Liver (tissue), 2 donors: ENCODE measurements at regions not wholly inside any gene's neighbourhood (a gene's known extent, or its start where the extent isn't known, plus 50 kb on each side); places are given as distances from the start of the nearest gene placed in this dataset.

Experiments
- RAD21 ChIP-seq, 2 donors: IDR thresholded peaks; 2 replicates each; pipeline ENCODE4 v1.6.1; 2016; ENCODE audit warnings: antibody characterized with exemption in 2 of 2, mild to moderate bottlenecking in 2 of 2
- REST ChIP-seq: IDR thresholded peaks from 2 replicates; pipeline ENCODE4 v1.6.1; 2016; ENCODE audit warnings: antibody characterized with exemption, mild to moderate bottlenecking
- donor health status: healthy.

GRCh38 chr13:105345730-105346129 is 1189.7 kb downstream of the EFNB2 start:
- TF ChIP-seq RAD21 (IDR thresholded peaks at IDR 0.05) (no peak), REST (no peak)
